Urinary bladder (tissue), 3 donors: ENCODE measurements at regions not wholly inside any gene's neighbourhood (a gene's known extent, or its start where the extent isn't known, plus 50 kb on each side); places are given as distances from the start of the nearest gene placed in this dataset.

Source experiments
- DNase-seq: peaks from one replicate; pipeline ENCODE4 v3.0.0-alpha.2; 2015; ENCODE audit errors: extremely low spot score
- H3K27ac ChIP-seq: one replicate; pipeline ENCODE4 v1.5.1; 2013; ENCODE audit warnings: low read depth, mild to moderate bottlenecking, moderate library complexity
- H3K36me3 ChIP-seq: one replicate; pipeline ENCODE4 v1.6.1; 2013; ENCODE audit warnings: mild to moderate bottlenecking, moderate library complexity; ENCODE audit not compliant: insufficient read depth
- H3K4me1 ChIP-seq: one replicate; pipeline ENCODE4 v1.6.1; 2013; ENCODE audit warnings: mild to moderate bottlenecking, moderate library complexity; ENCODE audit not compliant: insufficient read depth
- H3K4me3 ChIP-seq: one replicate; pipeline ENCODE4 v1.5.1; 2013; ENCODE audit warnings: low read depth, low read length
- WGBS: extraction: QIAGEN DNeasy Blood & Tissue Kit; methylation state at CpG from one replicate; pipeline ENCODE4 v1.1.7; 2013; 5-methylcytosine and 5-hydroxymethylcytosine counted together
- donor health status: healthy with polysubstance abuse.
- donor health status: healthy.

DNA sequence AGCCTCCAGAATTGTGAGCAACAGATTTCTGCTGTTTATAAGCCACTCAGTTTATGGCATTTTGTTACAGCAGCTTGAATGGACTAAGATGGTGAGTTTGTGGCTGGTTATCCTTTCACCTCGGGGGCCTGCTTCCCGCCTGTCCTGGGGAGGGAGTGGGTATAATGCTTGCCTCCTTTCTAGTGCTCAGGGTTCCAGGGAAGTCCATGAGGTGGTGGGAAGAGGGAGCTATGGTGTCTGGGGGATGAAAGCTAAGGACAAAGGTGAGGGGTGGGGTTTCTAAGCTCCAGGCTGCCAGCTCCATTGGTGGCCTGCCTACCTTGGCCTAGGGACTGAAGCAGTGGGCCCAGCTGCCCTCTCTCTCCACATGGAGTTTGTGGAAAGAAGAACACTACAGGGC lies 50.2 kb upstream of the SDK2 start:
- H3K4me3 ChIP-seq: no peak overlapping the region
- no peaks in the 10 kb centered on the region for H3K36me3 ChIP-seq
- H3K4me1 ChIP-seq: no peaks in the 10 kb centered on the region
- no peak overlapping the region for H3K27ac ChIP-seq
- no peak for DNase-seq
- WGBS: 89% methylated on average over 2 of the region's 2 CpGs

- H3K4me1 ChIP-seq: no peaks in the 10 kb centered on the region
- WGBS: 59% methylated on average over 2 of the region's 2 CpGs
- H3K4me3 ChIP-seq: no peak overlapping the region
- no peaks in the 10 kb centered on the region for H3K36me3 ChIP-seq
- no peak for DNase-seq
- no peak overlapping the region for H3K27ac ChIP-seq
These were observed 50.9 kb upstream of the SDK2 start for GRCh38 chr17:73695035-73695738.

DNA sequence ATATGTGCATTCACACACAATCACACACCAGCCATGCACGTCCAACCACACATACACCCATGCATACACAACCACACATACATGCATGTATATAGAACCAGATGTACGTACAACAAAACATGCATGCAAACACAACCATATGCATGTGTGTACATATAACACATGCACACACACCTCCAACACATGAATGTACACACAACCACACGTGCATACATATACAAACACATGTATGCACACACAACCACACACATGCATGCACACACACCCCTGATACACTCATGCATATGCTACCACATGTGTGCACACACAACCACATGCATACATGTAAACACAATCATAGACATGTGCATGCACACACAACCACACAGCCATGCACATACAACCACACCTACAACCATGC lies 52.0 kb upstream of the SDK2 start:
- no peak overlapping the region for H3K27ac ChIP-seq
- no peak overlapping the region for H3K4me3 ChIP-seq
- no peak for DNase-seq
- 91% methylated on average over 3 of the region's 3 CpGs for WGBS
- H3K36me3 ChIP-seq: no peaks in the 10 kb centered on the region
- H3K4me1 ChIP-seq: no peaks in the 10 kb centered on the region

DNA sequence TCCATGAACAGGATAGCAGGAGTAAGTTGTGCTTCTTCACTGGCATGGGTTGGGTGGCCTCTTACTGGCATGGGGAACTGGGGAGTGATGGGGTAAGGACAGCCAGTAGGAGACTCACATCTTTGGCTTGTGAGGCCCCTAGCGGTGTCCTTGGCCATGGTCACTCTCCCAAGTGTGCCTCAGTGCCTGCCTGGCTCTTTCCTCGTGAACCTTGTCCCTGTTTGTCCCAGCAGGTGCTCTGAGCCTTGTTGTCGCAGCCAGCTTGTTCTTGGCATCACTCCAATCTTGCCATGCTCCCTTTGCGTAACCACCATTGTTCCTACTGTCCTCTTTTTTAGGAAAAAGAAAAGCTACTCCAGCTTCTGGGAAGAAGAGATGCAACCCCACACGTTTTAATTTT lies 53.6 kb upstream of the SDK2 start:
- Histone ChIP-seq H3K27ac (no peak overlapping the region), H3K36me3 (no peaks in the 10 kb centered on the region), H3K4me3 (no peak overlapping the region), H3K4me1 (no peaks in the 10 kb centered on the region)
- WGBS: 51% methylated on average over 5 of the region's 5 CpGs
- no peak for DNase-seq

DNA sequence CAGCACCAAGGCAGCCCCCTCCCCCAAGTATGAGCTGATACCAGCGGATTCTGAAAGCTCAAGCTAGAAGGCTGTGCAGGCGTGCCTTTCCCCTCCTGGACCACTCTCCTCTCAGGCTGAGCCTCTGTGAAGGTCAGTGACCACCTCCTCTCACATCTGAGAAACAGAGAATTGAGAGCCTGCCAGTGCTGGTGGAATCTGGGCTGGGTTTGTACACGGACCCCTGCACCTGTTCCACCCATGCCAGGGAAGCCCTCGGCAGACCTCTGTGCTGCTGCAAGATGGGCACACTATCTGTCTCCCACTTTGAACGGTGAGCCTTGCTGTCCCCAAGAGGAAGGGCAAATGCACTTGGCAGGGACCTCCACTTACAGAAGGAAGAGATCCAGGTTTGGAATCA lies 54.7 kb upstream of the SDK2 start:
- no peak overlapping the region for H3K4me3 ChIP-seq
- 73% methylated on average over 5 of the region's 5 CpGs for WGBS
- H3K27ac ChIP-seq: no peak overlapping the region
- DNase-seq: no peak
- H3K4me1 ChIP-seq: no peaks in the 10 kb centered on the region
- no peaks in the 10 kb centered on the region for H3K36me3 ChIP-seq

- no peaks in the 10 kb centered on the region for H3K36me3 ChIP-seq
- no peak overlapping the region for H3K4me3 ChIP-seq
- H3K4me1 ChIP-seq: no peaks in the 10 kb centered on the region
- WGBS: 85% methylated on average over 8 of the region's 8 CpGs
- no peak for DNase-seq
- H3K27ac ChIP-seq: no peak overlapping the region
These were observed 57.5 kb upstream of the SDK2 start for GRCh38 chr17:73701701-73702100.

- Histone ChIP-seq H3K27ac (no peak overlapping the region), H3K4me3 (no peak overlapping the region), H3K36me3 (no peaks in the 10 kb centered on the region), H3K4me1 (no peaks in the 10 kb centered on the region)
- DNase-seq: no peak
- 68% methylated on average over 5 of the region's 5 CpGs for WGBS
These were observed 58.9 kb upstream of the SDK2 start for GRCh38 chr17:73703192-73703591.

- no peak overlapping the region for H3K4me3 ChIP-seq
- no peaks in the 10 kb centered on the region for H3K4me1 ChIP-seq
- WGBS: 78% methylated on average over 2 of the region's 2 CpGs
- no peak overlapping the region for H3K27ac ChIP-seq
- no peak for DNase-seq
- H3K36me3 ChIP-seq: no peaks in the 10 kb centered on the region
These were observed 59.7 kb upstream of the SDK2 start for GRCh38 chr17:73703917-73704316.

DNA sequence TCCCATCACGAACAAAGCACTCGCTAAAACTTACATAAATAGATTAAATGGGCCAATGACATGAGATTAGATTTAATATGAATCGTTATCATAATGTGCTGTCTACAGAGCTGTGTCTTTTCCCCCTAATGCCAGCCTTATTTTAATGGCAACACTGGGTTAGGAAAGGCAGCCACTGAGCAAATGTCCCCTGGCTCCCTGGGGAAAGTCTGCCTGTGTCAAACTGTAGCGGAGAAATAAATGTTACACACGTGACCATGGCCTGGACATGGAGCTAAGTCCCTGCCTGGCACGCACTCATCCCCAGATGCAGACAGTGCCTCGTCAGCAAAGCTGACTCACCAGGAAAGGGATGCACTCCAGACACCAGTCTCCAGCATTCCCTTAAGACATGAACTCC lies 61.3 kb upstream of the SDK2 start:
- Histone ChIP-seq H3K27ac (no peak overlapping the region), H3K4me1 (no peaks in the 10 kb centered on the region), H3K36me3 (no peaks in the 10 kb centered on the region), H3K4me3 (no peak overlapping the region)
- WGBS: 25% methylated on average over 7 of the region's 7 CpGs
- DNase-seq: peak; percentile 53

- Histone ChIP-seq H3K4me1 (no peaks in the 10 kb centered on the region), H3K27ac (no peak overlapping the region), H3K4me3 (no peak overlapping the region), H3K36me3 (no peaks in the 10 kb centered on the region)
- no peak for DNase-seq
- 82% methylated on average over 12 of the region's 12 CpGs for WGBS
These were observed 62.2 kb upstream of the SDK2 start for GRCh38 chr17:73706428-73706827.

GRCh38 chr17:73706858-73707257 lies 62.6 kb upstream of the SDK2 start:
- no peak for DNase-seq
- H3K4me3 ChIP-seq: no peak overlapping the region
- H3K27ac ChIP-seq: no peak overlapping the region
- no peaks in the 10 kb centered on the region for H3K36me3 ChIP-seq
- H3K4me1 ChIP-seq: no peaks in the 10 kb centered on the region
- WGBS: 78% methylated on average over 9 of the region's 9 CpGs

DNA sequence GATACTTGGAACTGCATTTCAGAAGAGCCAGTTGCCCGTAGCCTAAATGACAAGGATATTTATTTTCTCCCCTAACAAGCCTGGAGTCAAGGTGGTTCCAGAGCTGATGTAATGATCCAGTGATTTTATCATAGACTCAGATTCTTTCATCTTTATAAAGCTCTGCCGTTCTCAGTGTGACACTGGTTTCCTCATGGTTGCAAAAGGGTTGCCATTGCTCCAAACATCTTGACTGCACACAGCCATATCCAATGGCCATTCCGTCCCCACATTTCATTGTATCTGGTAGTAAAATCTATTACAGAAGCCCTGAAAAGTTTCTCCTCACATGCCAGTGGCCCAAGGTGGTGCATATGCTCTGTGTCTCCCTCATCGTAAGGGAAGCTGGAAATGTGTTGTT lies 63.1 kb upstream of the SDK2 start:
- WGBS: 72% methylated on average over 4 of the region's 4 CpGs
- no peak overlapping the region for H3K4me3 ChIP-seq
- H3K27ac ChIP-seq: no peak overlapping the region
- no peaks in the 10 kb centered on the region for H3K4me1 ChIP-seq
- no peaks in the 10 kb centered on the region for H3K36me3 ChIP-seq
- no peak for DNase-seq

GRCh38 chr17:73710095-73710592 lies 65.9 kb upstream of the SDK2 start:
- no peak overlapping the region for H3K27ac ChIP-seq
- no peak overlapping the region for H3K4me3 ChIP-seq
- WGBS: 18% methylated on average over 15 of the region's 15 CpGs
- H3K36me3 ChIP-seq: no peaks in the 10 kb centered on the region
- H3K4me1 ChIP-seq: no peaks in the 10 kb centered on the region
- no peak for DNase-seq

GRCh38 chr17:73711184-73711583 lies 66.9 kb upstream of the SDK2 start:
- H3K36me3 ChIP-seq: no peaks in the 10 kb centered on the region
- 83% methylated on average over 5 of the region's 5 CpGs for WGBS
- no peaks in the 10 kb centered on the region for H3K4me1 ChIP-seq
- no peak overlapping the region for H3K27ac ChIP-seq
- no peak for DNase-seq
- H3K4me3 ChIP-seq: no peak overlapping the region

- no peak for DNase-seq
- WGBS: 83% methylated on average over 8 of the region's 8 CpGs
- H3K36me3 ChIP-seq: no peaks in the 10 kb centered on the region
These were observed 67.7 kb upstream of the SDK2 start for GRCh38 chr17:73711916-73712315.

More at GRCh38 chr17:73711916-73712315, 67.7 kb upstream of the SDK2 start:
- no peak overlapping the region for H3K27ac ChIP-seq
- H3K4me1 ChIP-seq: no peaks in the 10 kb centered on the region
- H3K4me3 ChIP-seq: no peak overlapping the region
